Activated naive CD4-positive, alpha-beta T cell treated with anti-CD3 and anti-CD28 coated beads, Interleukin-2, amount 10 ng/mL, durations not matched to agents 7 days and 5 days (primary cell): ENCODE measurements at regions not wholly inside any gene's neighbourhood (a gene's known extent, or its start where the extent isn't known, plus 50 kb on each side); places are given as distances from the start of the nearest gene placed in this dataset.
"Not testable (repeated sequence)": the region's sequence is repeated elsewhere in the genome, so short reads cannot be mapped to it uniquely, and the experiment has no call there.

Source experiments
- CTCF ChIA-PET: fragments of 350-600 bp; sonication (Branson Sonifier 250); formaldehyde crosslinking; loops from one replicate; lab custom pipeline; 2021; ENCODE audit warnings: antibody characterized with exemption; lab: Charles Lee
- DNase-seq: peaks from one replicate; pipeline ENCODE4 v3.0.0-alpha.2; 2020
- H3K27ac Mint-ChIP-seq: one replicate; pipeline ENCODE4 v1.8.0; 2021; ENCODE audit warnings: mild to moderate bottlenecking, moderate library complexity, mixed read lengths
- H3K27me3 Mint-ChIP-seq: one replicate; pipeline ENCODE4 v1.8.0; 2021; ENCODE audit warnings: mild to moderate bottlenecking, mixed read lengths
- H3K36me3 Mint-ChIP-seq: one replicate; pipeline ENCODE4 v1.8.0; 2021; ENCODE audit warnings: mixed read lengths
- H3K4me1 Mint-ChIP-seq: one replicate; pipeline ENCODE4 v1.8.0; 2021; ENCODE audit warnings: mixed read lengths
- H3K4me3 Mint-ChIP-seq: one replicate; pipeline ENCODE4 v1.8.0; 2021; ENCODE audit warnings: mild to moderate bottlenecking, moderate library complexity, mixed read lengths
- H3K9me3 Mint-ChIP-seq: one replicate; pipeline ENCODE4 v1.8.0; 2021; ENCODE audit warnings: mixed read lengths

- Mint-ChIP-seq H3K36me3 (no peaks in the 10 kb centered on the region), H3K4me3 (no peak overlapping the region), H3K4me1 (no peaks in the 10 kb centered on the region), H3K9me3 (no peaks in the 10 kb centered on the region), H3K27ac (no peak overlapping the region), H3K27me3 (no peaks in the 10 kb centered on the region)
- CTCF ChIA-PET, result no interaction called here
- DNase-seq, result no peak
Measured at GRCh38 chr7:13014011-13014410, 326.6 kb downstream of the ARL4A start.

DNA sequence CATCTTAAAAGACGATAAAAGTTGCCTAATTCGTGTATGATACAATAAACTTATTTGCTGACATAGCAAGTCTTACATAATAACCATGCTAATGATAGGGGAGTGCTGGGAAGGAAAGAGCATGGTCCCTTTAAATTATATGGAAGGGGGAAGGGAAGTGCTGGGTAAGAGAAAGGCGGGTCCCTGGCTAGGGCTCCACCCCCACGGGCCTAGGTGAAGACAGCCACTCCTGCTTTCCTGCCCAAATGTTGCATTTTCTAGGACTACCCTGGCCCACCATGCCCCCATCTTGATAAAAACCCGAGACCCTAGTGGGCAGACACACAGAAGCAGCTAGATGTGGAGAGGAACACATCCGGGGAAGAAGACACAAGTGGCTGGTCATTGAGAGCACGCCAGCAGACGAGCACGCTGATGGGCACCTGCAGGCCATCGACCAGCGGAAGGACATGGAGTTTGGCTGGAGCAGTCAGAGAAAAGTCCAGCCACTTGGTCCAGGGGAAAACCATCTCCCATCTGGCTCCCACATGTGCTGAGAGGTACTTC lies 328.7 kb downstream of the ARL4A start:
- DNase-seq, result no peak

DNA sequence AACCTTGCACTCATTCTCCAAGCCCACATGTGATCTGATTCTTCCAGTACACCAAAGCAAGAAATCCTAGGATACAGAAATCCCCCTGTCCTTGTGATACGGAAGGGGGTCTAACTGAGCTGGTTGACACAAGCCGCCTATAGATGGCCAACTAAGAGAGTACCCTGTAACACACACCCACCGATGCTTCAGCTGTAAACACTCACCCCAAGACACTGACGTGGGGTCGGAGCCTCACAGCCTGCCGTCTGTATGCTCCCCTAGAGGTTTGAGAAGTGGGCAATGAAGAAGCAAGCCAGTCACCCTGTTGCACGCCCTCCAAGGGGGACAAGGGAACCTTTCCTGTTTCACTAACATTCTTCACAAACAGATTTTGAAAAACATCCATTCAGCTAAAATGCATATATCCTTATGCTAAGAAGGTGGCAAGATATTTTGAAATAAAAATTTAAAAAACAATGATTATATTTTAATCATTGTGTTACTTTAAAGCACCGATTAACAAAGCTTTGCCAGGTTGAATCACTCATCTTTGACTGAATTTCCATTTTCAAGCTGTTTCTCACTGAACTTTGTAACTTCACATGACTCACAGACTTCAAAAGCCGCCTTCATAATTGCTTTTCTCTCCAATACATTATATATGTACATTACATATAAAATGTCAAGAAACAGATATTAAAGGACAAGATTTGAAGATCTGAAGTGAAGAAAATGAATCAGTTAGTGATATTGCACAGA lies 329.3 kb downstream of the ARL4A start:
- H3K4me3 Mint-ChIP-seq, result no peak overlapping the region
- H3K9me3 Mint-ChIP-seq, result no peaks in the 10 kb centered on the region
- H3K27ac Mint-ChIP-seq, result no peak overlapping the region
- no peaks in the 10 kb centered on the region for H3K27me3 Mint-ChIP-seq
- CTCF ChIA-PET, result no interaction called here
- H3K4me1 Mint-ChIP-seq, result no peaks in the 10 kb centered on the region
- no peak for DNase-seq
- H3K36me3 Mint-ChIP-seq, result no peaks in the 10 kb centered on the region

More for the DNA sequence above, 328.7 kb downstream of the ARL4A start:
- Mint-ChIP-seq H3K4me3 (no peak overlapping the region), H3K4me1 (no peaks in the 10 kb centered on the region), H3K27me3 (no peaks in the 10 kb centered on the region), H3K27ac (no peak overlapping the region), H3K36me3 (no peaks in the 10 kb centered on the region), H3K9me3 (no peaks in the 10 kb centered on the region)
- CTCF ChIA-PET, result no interaction called here

DNA sequence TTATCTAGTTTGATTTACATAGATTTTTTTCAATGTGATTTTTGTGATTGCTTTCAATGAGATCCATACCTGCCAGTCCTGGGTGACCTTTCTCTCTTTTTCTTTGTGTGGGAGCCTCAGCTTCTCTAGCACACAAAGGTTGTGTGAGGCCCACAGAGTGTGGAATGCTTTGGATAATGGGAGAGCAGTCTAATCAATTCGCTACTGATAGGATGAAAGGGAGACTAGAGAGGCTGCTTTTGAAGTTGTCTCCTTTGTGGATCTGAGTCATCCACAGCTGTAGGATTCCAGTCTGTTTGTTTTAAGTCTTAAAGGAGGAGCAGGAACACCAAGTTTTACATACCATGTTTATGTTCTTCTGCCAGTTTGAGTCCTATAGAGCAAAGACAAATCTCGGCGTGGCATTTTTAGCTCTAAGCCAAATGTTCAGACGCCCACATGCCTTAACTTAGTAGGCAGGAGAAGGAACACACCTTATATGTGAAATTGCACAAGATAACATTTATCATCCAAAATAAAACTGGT lies 330.0 kb downstream of the ARL4A start:
- H3K36me3 Mint-ChIP-seq, result no peaks in the 10 kb centered on the region
- no peaks in the 10 kb centered on the region for H3K9me3 Mint-ChIP-seq
- no peak overlapping the region for H3K27ac Mint-ChIP-seq
- no peak for DNase-seq
- H3K27me3 Mint-ChIP-seq, result no peaks in the 10 kb centered on the region
- no peak overlapping the region for H3K4me3 Mint-ChIP-seq
- CTCF ChIA-PET, result interaction anchor here (0.6 kb wide), 1 partner anchor 11 kb away, joined by 3 read pairs; no protein-coding TSS in a partner anchor
- no peaks in the 10 kb centered on the region for H3K4me1 Mint-ChIP-seq

GRCh38 chr7:13017881-13018280 lies 330.4 kb downstream of the ARL4A start:
- Mint-ChIP-seq H3K27ac (no peak overlapping the region), H3K27me3 (no peaks in the 10 kb centered on the region), H3K4me1 (no peaks in the 10 kb centered on the region), H3K9me3 (no peaks in the 10 kb centered on the region), H3K36me3 (no peaks in the 10 kb centered on the region), H3K4me3 (no peak overlapping the region)
- CTCF ChIA-PET, result interaction anchor here (0.6 kb wide), 1 partner anchor 11 kb away, joined by 3 read pairs; no protein-coding TSS in a partner anchor
- no peak for DNase-seq

DNA sequence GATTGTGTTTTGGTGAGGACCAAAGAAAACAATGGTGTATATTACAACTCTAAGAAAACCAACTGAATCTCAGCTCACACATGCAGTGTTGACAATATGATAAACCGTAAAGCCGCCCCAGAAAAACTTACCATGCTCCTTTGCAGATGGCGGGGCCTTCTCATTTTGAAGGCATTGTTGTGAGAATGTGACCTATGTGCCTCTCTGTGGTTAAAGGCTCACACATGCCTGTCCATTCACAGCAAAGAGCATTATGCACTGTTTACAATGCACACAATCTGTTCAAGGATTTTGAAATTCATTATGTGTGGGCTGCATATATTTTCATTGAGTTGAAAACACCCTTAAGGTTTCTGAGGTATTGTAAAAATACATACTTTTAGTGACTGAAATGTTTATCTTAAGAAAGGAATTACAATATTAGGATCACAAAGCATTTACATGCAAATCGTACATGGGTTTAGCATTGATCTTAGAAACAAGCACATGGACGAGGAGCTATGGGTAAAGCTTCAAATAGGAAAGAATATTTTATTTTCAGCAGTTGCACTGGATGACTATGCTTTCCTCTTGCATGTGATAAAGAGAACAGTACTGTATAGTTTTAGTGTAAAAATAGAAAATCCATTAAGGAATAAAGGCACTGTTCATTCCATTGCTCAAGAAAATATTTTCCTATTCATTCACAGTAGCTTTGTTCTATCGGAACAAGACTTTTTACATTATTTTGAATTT lies 334.3 kb downstream of the ARL4A start:
- no peak overlapping the region for H3K4me3 Mint-ChIP-seq

GRCh38 chr7:13024121-13024674 lies 336.8 kb downstream of the ARL4A start:
- Mint-ChIP-seq H3K27ac (no peak overlapping the region), H3K36me3 (no peaks in the 10 kb centered on the region), H3K9me3 (no peaks in the 10 kb centered on the region), H3K27me3 (no peaks in the 10 kb centered on the region), H3K4me3 (no peak overlapping the region), H3K4me1 (no peaks in the 10 kb centered on the region)
- CTCF ChIA-PET, result interaction anchor here (0.6 to 1.1 kb wide), 2 partner anchors 67 to 354 kb away, joined by 3 read pairs; no protein-coding TSS in a partner anchor
- DNase-seq, result no peak

More for the DNA sequence above, 334.3 kb downstream of the ARL4A start:
- Mint-ChIP-seq H3K27me3 (no peaks in the 10 kb centered on the region), H3K27ac (no peak overlapping the region), H3K4me1 (no peaks in the 10 kb centered on the region), H3K36me3 (no peaks in the 10 kb centered on the region), H3K9me3 (no peaks in the 10 kb centered on the region)
- DNase-seq, result no peak
- CTCF ChIA-PET, result no interaction called here

DNA sequence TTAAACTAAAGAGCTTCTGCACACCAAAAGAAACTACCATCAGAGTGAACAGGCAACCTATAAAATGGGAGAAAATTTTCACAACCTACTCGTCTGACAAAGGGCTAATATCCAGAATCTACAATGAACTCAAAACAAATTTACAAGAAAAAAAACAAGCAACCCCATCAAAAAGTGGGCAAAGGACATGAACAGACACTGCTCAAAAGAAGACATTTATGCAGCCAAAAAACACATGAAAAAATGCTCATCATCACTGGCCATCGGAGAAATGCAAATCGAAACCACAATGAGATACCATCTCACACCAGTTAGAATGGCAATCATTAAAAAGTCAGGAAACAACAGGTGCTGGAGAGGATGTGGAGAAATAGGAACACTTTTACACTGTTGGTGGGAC lies 337.6 kb downstream of the ARL4A start:
- CTCF ChIA-PET, H3K4me3 Mint-ChIP-seq, H3K9me3 Mint-ChIP-seq, H3K27me3 Mint-ChIP-seq, DNase-seq, H3K4me1 Mint-ChIP-seq, H3K27ac Mint-ChIP-seq, H3K36me3 Mint-ChIP-seq: not testable (repeated sequence)

DNA sequence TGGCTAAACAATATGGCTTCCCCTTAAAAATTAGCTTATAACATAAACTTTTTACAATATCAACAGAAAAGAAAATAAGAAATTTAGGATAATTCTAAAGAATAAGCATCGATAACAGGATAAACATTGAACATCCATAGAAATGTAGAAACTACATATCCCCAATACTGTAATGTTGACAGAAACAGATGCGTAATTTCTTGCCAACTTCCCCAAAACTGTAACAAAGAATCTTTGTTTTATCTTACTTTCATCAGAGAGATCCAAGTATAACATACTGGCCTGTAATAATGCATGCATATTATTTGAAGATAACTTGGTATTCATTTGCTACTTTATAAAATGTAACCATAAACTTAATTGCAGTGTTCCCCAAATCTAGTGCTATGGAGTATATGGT lies 339.9 kb downstream of the ARL4A start:
- Mint-ChIP-seq H3K4me3 (no peak overlapping the region), H3K27me3 (no peaks in the 10 kb centered on the region), H3K4me1 (no peaks in the 10 kb centered on the region), H3K36me3 (no peaks in the 10 kb centered on the region), H3K27ac (no peak overlapping the region), H3K9me3 (no peaks in the 10 kb centered on the region)
- CTCF ChIA-PET, result no interaction called here
- DNase-seq, result no peak

GRCh38 chr7:13028036-13028824 lies 340.8 kb downstream of the ARL4A start:
- no peaks in the 10 kb centered on the region for H3K9me3 Mint-ChIP-seq
- no peak for DNase-seq
- no peak overlapping the region for H3K4me3 Mint-ChIP-seq

DNA sequence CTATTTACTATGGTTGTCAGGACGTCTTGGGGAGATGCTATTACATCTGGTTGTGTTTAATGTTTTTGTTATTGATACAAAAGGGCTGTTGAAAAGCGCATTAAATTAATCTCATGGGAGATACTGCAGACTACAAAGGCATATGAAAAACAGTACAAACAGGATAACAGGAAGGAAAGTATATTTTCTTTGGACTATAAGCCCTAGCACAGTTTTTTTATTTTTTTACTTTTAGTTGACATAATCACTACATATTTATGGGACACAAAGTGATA lies 341.3 kb downstream of the ARL4A start:
- Mint-ChIP-seq H3K9me3 (no peaks in the 10 kb centered on the region), H3K4me3 (no peak overlapping the region), H3K4me1 (no peaks in the 10 kb centered on the region), H3K27ac (no peak overlapping the region), H3K36me3 (no peaks in the 10 kb centered on the region), H3K27me3 (no peaks in the 10 kb centered on the region)
- CTCF ChIA-PET, result interaction anchor here (1.3 kb wide), 1 partner anchor 11 kb away, joined by 3 read pairs; no protein-coding TSS in a partner anchor
- no peak for DNase-seq

More at GRCh38 chr7:13028036-13028824, 340.8 kb downstream of the ARL4A start:
- H3K36me3 Mint-ChIP-seq, result no peaks in the 10 kb centered on the region
- no peaks in the 10 kb centered on the region for H3K27me3 Mint-ChIP-seq
- no peak overlapping the region for H3K27ac Mint-ChIP-seq
- H3K4me1 Mint-ChIP-seq, result no peaks in the 10 kb centered on the region
- CTCF ChIA-PET, result interaction anchor here (1.3 kb wide), 1 partner anchor 11 kb away, joined by 3 read pairs; no protein-coding TSS in a partner anchor

DNA sequence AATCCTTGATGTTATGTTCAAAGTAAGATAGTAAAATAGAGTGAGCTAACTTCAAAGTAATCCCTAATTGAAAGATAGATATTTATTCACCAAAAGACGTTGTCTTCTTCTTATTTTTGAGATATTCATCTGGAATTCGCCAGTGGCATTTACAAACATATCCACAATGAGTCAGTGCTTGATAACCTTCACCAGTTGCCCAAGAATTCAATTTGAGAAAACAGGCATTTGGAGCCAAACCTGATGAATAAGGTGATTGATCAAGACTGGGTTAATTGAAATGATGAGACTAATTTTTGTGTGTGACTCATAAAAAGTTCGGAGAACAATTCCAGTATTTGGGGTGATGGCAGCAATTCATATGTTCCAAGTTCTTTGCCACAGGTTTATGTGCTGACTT lies 344.0 kb downstream of the ARL4A start:
- CTCF ChIA-PET, result no interaction called here
- H3K36me3 Mint-ChIP-seq, result no peaks in the 10 kb centered on the region
- no peaks in the 10 kb centered on the region for H3K4me1 Mint-ChIP-seq
- H3K27ac Mint-ChIP-seq, result no peak overlapping the region
- no peak for DNase-seq
- H3K4me3 Mint-ChIP-seq, result no peak overlapping the region
- no peaks in the 10 kb centered on the region for H3K27me3 Mint-ChIP-seq
- no peaks in the 10 kb centered on the region for H3K9me3 Mint-ChIP-seq

GRCh38 chr7:13032084-13032483 lies 344.7 kb downstream of the ARL4A start:
- CTCF ChIA-PET, result no interaction called here
- H3K27ac Mint-ChIP-seq, result no peak overlapping the region
- no peaks in the 10 kb centered on the region for H3K27me3 Mint-ChIP-seq
- H3K36me3 Mint-ChIP-seq, result no peaks in the 10 kb centered on the region
- no peak for DNase-seq
- no peak overlapping the region for H3K4me3 Mint-ChIP-seq
- H3K4me1 Mint-ChIP-seq, result no peaks in the 10 kb centered on the region
- H3K9me3 Mint-ChIP-seq, result no peaks in the 10 kb centered on the region

DNA sequence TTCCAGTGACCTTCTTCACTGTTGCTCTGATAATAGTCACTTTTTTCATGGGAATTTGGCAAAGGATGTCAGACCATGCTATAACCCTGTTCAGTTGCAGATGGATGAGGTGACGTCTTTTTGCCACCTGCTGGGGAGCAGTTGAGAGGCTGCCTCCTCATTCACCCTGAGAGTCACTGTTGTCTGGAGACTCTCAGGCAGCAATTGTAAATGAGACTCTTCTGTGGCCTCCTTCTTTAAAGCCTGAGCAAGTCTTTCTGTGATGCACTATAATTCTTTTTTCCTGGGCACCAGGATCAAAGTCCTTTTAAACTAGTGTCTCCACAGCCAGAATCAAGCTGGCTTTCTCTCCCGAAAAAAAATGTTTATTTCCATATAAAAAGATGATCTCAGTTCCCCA lies 345.1 kb downstream of the ARL4A start:
- CTCF ChIA-PET, result no interaction called here
- Mint-ChIP-seq H3K27ac (no peak overlapping the region), H3K9me3 (no peaks in the 10 kb centered on the region), H3K27me3 (no peaks in the 10 kb centered on the region), H3K4me3 (no peak overlapping the region), H3K36me3 (no peaks in the 10 kb centered on the region), H3K4me1 (no peaks in the 10 kb centered on the region)
- no peak for DNase-seq
